ENCODE measurements at regions not wholly inside any gene's neighbourhood (a gene's known extent, or its start where the extent isn't known, plus 50 kb on each side); places are given as distances from the start of the nearest gene placed in this dataset.
"Not testable (repeated sequence)": the region's sequence is repeated elsewhere in the genome, so short reads cannot be mapped to it uniquely, and the experiment has no call there.

DNA sequence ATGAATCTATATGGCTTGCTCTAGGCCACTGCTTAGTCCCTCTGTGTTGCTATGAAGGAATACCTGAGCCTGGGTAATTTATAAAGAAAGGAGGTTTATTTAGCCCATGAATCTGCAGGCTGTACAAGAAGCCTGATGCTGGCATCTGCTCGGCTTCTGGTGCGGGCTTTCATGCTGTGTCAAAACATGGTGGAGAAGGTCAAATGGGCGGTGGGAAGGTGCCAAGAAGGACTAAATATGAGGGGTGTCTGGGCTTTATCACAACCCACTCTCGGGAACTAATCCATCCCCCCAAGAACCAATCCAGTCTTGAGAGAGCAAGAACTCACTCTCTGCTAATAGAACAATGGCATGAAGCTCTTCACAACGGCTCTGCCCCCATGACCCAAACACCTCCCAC is 481.6 kb downstream of the EIPR1 start:
- DNase-seq (ENCODE audit: low spot score): no peak

DNA sequence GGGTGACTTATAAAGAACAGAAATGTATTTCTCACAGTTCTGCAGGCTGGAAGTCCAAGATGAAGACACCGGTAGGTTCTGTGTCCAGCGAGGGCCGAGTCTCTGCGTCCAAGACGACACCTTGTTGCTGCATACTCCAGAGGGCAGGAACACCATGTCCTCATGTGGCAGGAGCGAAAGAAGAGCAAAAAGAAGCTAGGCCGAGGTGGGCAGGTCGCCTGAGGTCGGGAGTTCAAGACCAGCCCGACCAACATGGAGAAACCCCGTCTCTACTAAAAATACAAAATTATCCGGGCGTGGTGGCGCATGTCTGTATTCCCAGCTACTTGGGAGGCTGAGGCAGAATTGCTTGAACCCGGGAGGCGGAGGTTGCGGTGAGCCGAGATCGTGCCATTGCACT is 483.6 kb downstream of the EIPR1 start:
- DNase-seq (ENCODE audit: low spot score): not testable (repeated sequence)

DNA sequence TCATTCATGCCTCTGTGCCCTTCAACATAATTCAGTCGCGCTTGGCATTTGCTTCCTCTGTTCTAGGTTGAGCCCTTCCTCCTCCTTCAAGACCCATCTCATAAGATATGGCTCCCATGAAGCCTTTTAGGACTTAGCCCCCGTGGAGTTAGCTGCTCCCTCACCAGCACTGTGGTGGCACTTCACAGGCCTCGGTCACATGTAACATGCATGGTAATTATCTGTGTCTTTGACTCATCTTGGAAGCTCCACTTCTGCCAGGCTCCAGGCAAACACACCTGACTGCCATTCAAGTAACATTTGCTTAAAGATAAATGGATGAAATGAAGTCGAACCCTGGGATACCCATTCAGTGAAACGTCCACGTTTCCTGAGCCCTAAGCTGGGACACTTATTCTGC is 484.7 kb downstream of the EIPR1 start:
- no peak for DNase-seq (ENCODE audit: low spot score)

DNA sequence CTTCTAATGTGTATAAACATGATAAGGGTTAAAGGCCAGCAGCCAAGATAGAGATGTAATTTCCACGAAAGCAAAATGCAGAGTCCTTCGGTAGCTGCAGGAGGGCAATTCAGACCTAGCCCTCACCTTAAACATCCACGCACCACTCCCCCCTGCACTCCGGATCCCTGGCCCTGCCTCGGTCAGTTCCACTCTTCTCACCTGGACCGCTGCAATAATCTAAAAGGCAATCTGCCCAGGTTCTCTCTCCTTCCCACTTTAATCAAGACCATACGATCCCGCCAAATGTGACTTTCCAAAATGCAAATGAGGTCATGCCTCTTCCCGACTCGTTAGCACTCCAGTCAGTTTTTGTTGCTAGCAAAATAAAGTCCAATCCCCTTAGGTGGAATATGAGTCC is 485.2 kb downstream of the EIPR1 start:
- DNase-seq (ENCODE audit: low spot score): no peak

DNA sequence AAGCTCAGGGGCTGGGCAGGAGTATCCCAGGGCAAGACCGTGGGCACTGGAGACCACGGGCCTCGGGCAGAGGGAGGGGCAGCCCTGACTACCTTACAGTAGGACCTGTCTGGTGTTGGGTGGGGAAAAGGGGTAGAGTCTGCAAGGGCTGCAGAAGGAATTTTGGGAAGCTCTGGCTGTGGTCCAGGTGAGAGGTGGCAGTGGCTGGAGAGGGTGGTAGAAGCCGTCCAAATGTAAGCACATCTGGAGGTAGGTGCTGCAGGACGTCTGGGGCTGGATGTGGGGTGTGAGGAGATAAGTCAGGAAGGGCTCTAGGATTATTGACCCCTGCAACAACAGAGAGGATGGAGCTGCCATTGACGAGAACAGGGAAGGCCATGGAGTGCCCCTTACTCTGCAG is 486.7 kb downstream of the EIPR1 start:
- DNase-seq (ENCODE audit: low spot score): no peak

DNA sequence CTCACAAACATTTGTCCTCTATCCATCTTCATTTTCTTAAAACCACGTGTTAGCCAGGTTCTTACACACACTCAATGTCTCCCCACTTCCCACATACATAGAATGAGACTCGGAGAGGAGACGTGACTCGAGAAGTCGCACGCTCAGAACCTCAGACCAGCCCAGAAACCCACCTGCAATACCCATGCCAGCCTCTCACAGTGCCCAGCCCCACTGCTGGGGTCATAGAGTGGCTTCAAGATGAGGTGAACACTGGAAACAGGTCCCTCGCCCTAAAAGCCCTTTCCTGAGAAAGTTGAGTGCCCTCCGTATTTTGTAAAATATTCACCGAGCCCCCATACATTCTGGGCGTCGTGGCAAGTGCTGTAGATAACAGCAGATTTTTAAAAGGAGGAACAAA is 487.4 kb downstream of the EIPR1 start:
- no peak for DNase-seq (ENCODE audit: low spot score)

DNA sequence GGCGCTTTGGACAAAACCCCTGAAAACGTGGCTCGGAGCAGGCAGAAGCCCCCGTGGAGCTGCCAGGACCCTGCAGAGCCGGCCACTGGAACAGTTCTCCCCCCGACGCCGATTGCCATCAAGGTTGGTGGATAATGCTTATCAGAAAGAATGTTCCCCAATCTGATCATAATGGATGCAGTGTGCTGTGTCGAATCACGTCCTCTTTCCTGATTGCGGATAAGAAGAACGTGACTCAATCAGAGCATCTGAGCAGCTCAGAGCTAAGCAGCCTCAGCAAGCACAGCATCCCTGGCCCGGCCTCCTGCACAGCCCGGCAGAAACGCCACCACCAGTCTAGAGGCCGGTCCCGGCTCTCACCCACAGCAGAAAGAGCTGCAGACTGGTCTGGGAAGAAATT is 488.0 kb downstream of the EIPR1 start:
- DNase-seq (ENCODE audit: low spot score): no peak

DNA sequence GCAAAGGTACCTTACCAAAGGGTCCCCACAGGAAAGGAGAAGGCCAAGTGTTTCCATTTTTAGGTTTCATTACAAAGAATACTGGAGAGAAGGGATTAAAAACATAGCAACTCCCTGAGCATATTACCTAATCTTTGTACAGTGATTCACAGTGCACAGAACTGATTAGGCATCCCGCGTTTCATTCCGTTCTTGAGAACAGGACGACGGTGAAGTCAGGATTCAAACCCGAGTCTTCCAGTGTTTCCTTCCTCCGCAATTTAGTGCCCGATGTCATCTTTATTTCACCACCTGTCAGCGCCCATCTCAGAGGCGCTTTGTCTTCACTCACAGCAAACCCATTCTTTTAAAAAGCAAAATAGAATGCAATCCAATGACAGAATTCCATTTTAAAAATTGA is 488.5 kb downstream of the EIPR1 start:
- DNase-seq (ENCODE audit: low spot score): no peak

DNA sequence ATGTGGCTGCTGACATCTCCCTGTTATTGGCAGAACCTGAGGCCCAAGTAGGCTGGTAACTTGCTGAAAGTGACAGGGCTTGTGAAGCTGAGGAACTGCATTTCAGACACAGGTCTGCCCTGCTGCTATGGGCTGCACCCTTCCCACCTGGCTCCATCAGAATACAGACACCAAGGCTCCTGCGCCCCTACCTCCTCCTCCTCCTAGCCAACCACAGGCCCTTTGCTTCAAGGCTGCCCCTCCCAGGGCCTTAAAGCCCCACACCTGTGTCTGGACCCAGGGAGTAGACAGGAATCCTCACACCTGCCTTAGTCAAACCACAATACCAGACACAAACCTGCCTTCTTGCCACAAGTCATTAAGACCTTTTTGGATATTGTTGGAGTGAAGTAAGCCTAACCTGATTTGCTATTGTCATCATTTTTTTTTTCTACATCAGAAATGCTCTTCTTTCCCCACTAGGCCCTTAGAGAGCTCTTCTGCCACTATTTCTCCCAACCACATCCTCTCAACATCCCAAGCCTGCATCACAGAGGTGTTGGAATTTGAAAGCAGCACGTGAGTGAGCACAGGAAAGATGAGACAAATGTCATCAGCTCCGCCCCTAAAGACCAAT is 489.7 kb downstream of the EIPR1 start:
- no peak for DNase-seq (ENCODE audit: low spot score)

DNA sequence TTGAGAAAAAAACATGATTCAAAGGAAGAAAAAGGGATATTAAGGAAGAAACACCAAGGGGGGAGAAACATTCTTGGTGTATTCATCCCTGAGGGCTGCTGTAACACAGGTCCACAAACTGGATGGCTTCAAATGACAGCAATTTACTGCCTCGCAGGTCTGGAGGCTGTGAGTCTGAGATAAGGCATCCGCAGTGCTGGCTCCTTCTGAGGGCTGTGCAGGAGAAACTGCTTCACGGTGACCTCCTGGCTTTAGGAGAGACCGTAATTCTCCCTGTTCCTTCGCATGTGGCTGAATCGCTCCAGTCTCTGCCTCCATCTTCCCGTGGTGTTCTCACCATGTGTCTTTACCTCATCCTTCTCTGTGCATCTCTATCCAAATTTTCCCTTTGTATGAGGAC is 490.7 kb downstream of the EIPR1 start:
- DNase-seq (ENCODE audit: low spot score): no peak

DNA sequence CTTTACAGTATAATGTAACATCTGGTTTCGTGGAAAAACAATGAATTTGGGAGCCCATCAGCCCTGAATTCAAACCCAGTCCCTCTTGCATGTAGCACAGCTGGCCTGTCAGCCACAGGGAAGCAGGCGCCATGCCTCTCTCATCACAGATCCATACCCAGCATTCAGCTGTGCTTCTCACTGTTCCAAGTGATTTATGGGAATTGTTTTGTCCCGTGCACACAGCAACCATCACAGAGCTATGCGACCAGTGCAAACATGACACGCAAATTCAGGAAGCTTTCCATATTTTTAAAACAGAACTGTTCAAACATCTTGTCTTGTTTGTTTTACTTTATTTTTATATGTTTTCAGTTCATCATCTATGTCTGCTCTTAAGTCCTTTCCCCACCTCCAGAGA is 496.1 kb downstream of the EIPR1 start:
- DNase-seq (ENCODE audit: low spot score): no peak

DNA sequence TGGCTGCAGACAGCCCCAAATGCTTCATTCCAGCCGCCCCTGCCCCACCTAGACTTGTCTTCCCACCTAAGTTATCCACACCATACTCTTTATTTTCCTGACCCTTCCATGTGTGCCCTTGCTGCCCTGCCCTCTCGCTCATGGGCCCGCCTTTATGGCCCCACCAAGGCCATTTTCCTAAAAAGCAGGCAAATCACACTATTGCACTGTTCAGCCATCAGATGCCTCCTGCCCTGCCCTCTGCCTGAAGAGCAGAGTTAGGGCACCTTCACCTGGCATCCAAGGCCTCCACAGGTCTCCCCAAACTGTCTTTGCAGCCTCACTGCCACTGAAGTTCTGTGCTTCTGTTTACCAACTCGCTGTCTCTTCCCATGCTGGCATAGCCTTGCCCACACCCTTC is 496.7 kb downstream of the EIPR1 start:
- no peak for DNase-seq (ENCODE audit: low spot score)

DNA sequence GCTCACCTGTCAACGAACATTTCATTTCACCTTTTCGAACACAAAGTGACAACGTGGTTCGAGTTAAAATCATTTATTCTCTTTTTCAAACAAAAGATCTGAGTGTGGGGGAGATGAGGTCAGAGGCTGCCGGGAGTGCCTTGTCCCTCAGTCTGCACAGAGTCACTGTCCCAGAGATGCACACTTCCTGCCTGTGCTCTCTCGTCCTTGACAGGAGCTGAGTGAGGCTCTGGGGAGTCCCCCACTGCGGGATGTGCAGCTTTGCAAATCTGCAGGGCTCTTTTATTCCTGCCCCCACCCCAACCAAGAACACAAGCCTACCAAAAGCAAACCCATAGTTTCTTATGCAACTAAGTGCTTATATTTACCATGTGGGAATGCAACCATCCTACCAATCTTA is 497.8 kb downstream of the EIPR1 start:
- no peak for DNase-seq (ENCODE audit: low spot score)

DNA sequence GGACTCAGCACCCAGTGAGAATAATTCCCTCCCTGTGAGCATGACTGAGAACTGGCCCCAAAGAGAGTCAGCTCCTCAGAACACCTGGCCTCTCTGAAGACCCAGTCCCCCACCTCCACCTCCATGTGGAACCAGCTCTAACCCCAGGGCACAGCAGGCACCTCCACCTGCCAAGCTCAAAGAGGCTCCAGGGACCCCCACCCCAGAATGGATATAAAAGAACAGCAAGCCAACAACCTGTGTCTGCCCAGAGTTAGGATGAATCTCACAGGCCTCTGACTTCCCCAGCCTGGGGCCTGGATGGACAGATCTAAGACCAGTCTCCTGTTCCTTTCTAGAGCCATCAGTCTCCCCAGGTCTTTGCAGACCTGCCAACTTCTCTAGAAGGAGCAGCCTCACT is 498.5 kb downstream of the EIPR1 start:
- DNase-seq (ENCODE audit: low spot score): no peak

DNA sequence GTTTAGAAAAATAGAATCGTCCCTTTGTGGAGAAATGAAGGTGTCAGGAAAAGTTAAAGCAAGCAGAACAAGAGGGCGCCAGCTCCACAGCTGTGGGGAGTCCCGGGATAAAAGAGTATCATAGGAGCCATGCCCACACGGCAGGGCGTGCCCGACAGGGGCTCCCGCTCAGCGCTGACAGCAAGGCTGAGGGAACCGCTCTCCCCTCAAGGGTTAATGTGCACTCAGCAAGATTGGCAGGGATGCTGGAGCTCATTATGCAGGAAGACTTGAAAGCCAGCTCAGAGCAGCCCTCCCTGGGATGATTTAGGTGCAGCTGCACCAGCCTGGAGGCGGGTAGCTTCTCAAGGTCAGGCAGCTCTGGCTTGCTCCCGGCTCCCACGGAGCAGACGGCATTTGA is 500.2 kb downstream of the EIPR1 start:
- no peak for DNase-seq (ENCODE audit: low spot score)

DNA sequence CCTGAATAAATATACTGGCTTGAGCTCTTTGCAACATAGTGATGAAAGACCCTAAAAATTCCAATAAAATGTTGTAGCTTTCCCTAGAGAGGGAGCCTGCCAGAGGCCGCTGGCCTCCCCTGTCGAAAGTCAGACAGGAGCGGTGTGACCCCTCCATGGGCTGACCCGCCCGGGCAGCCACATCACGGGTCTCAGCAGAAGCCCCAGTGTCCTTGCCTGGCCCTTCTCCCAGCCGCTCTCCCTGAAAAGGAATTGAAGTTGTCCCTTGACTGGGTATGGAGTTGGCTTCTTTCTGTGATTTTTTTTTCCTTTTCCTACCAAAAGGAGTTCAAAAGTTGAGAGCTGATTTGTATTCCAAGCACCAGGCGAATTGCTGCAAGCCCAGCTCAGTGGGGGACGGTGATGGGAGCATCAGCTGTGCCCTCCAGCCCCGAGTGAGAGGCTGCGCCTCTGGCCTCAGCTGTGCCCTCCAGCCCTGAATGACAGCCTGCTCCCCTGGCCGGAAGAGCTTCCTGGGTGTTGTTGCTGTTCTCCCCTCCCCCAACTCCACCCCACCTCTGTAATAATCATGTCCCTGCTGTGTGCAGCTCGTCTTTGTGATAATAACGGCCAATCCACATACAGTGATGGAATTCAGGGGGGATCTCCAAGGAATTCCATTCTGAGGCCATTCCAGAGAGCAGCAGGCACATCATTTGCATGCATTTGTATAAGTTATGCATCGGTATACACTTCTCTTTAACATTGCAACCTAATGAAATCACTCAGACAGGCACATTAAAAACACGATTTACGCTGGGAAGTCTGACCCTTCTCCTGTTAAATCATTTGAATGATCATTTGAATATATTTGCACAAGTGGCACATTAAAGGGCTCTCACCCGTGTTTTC is 501.0 kb downstream of the EIPR1 start:
- DNase-seq (ENCODE audit: low spot score): no peak

DNA sequence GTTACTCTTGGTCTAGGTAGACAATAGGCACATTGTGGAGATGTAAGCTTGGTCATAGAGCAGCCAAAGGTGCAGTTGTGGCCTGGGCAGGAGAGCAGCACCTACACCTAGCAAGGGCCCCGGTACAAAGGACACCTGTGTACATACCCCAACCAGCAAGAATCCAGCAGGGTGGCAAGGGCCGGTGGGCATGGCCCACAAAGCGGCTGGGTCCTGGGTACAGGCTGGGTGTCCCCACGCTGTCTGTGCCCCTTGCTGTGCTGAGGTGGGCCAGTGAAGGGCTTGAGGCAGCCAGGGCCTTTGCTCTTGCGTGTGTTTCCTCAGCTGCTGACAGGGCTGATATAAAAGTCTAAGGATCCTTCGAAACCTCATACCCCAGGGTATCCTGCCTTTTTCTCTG is 501.8 kb downstream of the EIPR1 start:
- no peak for DNase-seq (ENCODE audit: low spot score)

DNA sequence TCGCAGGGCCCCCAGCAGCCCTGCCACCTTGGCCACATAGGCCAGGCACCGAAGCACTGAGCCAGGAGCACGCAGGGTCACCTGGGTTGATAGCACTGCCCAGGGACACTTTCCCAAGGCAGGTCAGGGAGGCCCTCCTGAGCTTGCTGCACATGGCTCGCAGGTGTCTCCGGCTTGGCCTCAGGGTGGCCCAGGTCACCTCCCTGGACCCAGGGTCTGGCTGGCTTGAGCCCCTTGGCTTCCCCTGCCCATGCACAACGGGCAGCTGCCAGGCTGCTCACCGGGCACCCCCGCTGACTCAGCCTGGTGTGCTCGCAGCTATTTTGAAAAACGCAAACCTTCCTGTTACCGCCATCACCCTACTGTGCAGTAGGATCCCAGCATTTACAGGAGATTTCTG is 502.3 kb downstream of the EIPR1 start:
- DNase-seq (ENCODE audit: low spot score): no peak

DNA sequence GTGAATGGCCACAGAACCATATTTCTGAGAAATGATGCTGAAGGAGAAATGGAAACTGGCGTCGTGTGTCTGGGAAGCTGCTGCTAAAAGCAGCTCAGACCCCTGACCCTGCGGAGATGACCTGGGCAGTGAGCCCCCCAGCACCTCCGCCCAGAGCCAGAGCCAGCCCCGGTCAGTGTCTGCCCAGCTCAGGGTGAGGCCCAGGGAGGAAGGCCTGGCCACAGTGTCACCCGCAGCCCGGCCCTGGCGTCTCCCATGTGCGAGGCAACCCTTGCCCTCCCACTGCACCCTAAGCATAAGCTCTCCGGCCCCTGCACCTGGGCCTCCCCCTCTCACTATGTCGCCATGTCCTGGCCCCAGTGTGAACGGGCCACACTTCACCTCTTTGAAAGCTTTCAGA is 502.8 kb downstream of the EIPR1 start:
- DNase-seq (ENCODE audit: low spot score): no peak

DNA sequence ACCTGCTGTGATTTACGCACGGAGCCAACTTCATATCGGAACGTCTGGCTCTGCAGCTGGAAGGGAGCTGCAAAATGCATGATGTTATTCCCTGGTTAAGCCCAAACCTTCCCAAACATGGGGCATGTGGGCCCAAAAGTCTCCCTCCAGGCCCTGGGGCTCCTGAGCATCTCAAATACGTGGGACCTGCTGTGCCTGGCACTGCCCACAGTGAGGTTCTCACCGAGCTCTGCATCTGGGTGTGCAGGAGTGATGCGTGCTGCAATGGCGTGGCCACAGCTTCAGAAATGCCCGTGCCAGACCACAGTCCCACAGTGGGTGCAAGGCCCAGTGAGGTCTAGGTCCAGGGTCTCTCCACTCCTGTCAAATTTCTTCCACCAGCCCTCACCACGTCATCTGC is 503.3 kb downstream of the EIPR1 start:
- DNase-seq (ENCODE audit: low spot score): no peak

DNA sequence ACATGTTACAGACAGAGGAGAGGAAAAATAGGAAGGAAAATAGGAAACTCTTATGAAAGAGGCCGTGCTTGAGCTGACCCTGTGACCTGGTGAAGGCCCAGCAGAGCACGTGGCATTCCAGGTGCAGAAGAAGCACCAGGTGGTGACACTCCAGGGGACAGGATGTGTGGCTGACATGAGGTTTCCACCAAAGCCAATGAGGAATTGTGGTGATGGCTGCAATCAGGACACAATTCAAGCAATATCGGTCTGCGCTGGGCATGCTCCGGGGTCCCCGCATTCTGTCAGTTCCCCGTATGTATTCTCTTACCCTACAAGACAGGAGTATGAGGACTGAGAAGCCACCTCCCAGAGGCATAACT is 504.2 kb downstream of the EIPR1 start:
- no peak for DNase-seq (ENCODE audit: low spot score)

DNA sequence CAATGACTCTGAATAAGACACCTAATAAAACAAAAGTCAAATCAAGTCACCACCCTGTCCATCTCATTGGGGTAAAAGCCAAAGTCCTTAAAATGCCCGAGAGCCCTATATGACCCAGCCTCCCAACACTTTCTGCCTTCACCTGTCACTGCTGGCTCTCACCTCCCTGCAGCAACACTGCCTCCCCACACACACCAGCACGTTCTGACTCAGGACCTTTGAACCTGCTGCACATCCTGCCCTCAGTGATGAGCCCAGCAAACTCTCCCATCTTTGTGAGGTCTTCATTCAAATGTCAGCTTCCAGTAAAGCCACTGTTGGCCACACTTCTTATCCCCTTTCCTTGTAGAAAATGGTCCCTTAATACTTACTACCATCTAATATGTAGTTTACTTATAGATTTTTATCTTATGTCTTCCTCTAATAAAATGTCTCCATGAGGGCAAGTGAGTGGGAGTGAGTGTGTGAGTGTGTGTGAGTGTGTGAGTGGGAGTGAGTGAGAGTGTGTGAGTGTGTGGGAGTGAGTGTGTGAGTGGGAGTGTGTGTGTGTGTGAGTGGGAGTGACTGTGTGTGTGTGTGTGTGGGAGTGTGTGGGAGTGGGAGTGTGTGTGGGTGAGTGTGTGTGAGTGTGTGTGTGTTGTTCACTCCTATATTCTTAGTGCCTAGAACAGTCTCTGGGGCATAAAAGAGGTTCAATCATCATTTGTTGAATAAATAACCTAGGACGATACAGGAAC is 504.7 kb downstream of the EIPR1 start:
- DNase-seq (ENCODE audit: low spot score): no peak

DNA sequence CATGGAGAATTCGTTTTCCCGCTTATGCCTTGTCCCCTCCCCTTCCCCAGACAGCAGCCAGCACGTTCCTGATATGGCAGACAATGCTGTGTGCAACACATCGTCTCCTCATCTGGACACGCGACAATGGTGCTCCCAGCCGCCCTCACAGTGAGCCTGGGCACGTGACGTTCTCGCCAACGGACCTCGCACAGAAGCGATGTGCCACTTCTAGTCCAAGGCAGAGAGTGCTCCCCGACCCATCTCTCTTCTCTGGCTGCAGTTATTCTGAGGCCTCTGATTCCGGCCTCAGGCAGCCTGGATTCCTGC is 505.4 kb downstream of the EIPR1 start:
- no peak for DNase-seq (ENCODE audit: low spot score)

Data from iPS-NIHi11 (cell line).